Gastrocnemius medialis (tissue), 4 donors: ENCODE measurements at regions not wholly inside any gene's neighbourhood (a gene's known extent, or its start where the extent isn't known, plus 50 kb on each side); places are given as distances from the start of the nearest gene placed in this dataset.

ENCODE experiments used
- ATAC-seq, 2 donors: fragments of 150-250 bp; one replicate each; pipeline ENCODE4 v1.9.1; 2016
- DNase-seq, 2 donors: peaks; one replicate each; pipeline ENCODE4 v3.0.0-alpha.2; 2019
- H3K27ac ChIP-seq, 4 donors: fragments of 200-600 bp; sonication (generic); 1 replicate in 1 of 4; 2 replicates in 3 of 4; pipeline ENCODE4 v1.5.1; 2016 to 2018; ENCODE audit warnings: mild to moderate bottlenecking in 2 of 4, moderate library complexity in 1 of 4
- H3K27me3 ChIP-seq, 3 donors: fragments of 200-600 bp; sonication (generic) in 2 of 3; 1 replicate in 1 of 3; 2 replicates in 2 of 3; pipeline versions ENCODE4 v1.5.1 to v1.6.0; 2016 to 2019; ENCODE audit warnings: mild to moderate bottlenecking in 1 of 3, moderate library complexity in 1 of 3
- H3K36me3 ChIP-seq, 2 donors: fragments of 200-600 bp; sonication (generic) in 1 of 2; one replicate each; pipeline ENCODE4 v1.5.1; 2017 to 2018
- H3K4me1 ChIP-seq, 2 donors: fragments of 200-600 bp; sonication (generic) in 1 of 2; one replicate each; pipeline ENCODE4 v1.5.1; 2016 to 2017; ENCODE audit warnings: mild to moderate bottlenecking in 2 of 2
- H3K4me3 ChIP-seq, 4 donors: fragments of 200-600 bp; sonication (generic) in 3 of 4; 1 replicate in 1 of 4; 2 replicates in 3 of 4; pipeline ENCODE4 v1.5.1; 2016 to 2019; ENCODE audit warnings: mild to moderate bottlenecking in 2 of 4
- H3K9me3 ChIP-seq, 3 donors: fragments of 200-600 bp; sonication (generic) in 2 of 3; 1 replicate in 1 of 3; 2 replicates in 2 of 3; pipeline ENCODE4 v1.5.1; 2016 to 2019
- POLR2A ChIP-seq, 2 donors: fragments of 450-650 bp; IDR thresholded peaks; one replicate each; pipeline ENCODE4 v1.6.1; 2017; ENCODE audit warnings: antibody characterized with exemption in 2 of 2, mild to moderate bottlenecking in 2 of 2, moderate library complexity in 2 of 2
- in situ Hi-C, 4 donors: fragments of 200-750 bp; cut with MboI; loops; one replicate each; pipeline versions ENCODE4 v1.15.0 to v1.8.0; 2017; ENCODE audit warnings: low sequenced_read_pairs in 4 of 4
- intact Hi-C: fragments of 100-400 bp; cut with DNase I; formaldehyde crosslinking; loops from one replicate; pipeline ENCODE4 v1.15.1; 2023; ENCODE audit warnings: low total_unique reads
- TF ChIP-seq, protein P1 (sequence below), 5 experiments: fragments of 450-650 bp in 3 of 5; fragments of 200-600 bp in 2 of 5; sonication (generic) in 2 of 5; IDR thresholded peaks in 4 of 5; conservative IDR thresholded peaks in 1 of 5; 1 replicate in 4 of 5; 2 replicates in 1 of 5; pipeline ENCODE4 v1.5.1; 2016 to 2019; ENCODE audit warnings: antibody characterized with exemption in 5 of 5, mild to moderate bottlenecking in 3 of 5, moderate library complexity in 3 of 5

DNA sequence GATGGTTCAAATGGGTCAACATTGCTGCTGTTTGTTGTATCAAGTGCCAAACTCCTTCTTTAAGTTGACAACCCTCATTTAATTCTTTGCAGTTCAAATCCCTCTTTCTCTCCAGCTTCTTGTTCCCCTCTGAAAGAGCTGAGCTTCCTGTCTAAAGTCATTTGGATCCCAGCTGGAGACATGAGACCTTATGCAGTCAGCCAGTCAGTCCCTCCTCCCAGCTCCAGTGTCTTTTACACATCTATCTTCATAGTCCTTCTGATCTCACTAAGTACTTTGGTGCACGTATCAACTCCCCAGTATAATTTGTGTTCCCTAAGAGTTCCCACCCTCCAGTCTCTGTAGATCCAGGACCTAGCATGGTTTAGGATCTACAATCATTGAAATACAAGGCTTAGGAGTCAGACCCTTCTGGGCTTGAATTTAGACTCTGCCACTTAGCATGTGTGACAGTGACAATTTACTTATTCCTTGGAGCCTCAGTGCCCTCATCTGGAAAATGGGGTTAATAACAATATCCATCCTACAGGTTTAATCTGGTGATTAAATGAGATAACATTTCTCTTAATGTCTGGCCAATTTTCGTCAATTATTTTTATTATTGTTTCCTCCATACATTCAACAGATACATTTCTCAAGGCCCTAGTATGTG is 102.8 kb upstream of the SEMA6D start:
- intact Hi-C loops = no loop called here

GRCh38 chr15:47616876-47617275 is 100.4 kb upstream of the SEMA6D start:
- DNase-seq (no peak), ATAC-seq (no peak)
- Histone ChIP-seq H3K27ac (no peak overlapping the region), H3K36me3 (no peaks in the 10 kb centered on the region), H3K4me1 (no peaks in the 10 kb centered on the region), H3K4me3 (no peak overlapping the region), H3K9me3 (no peaks in the 10 kb centered on the region), H3K27me3 (no peaks in the 10 kb centered on the region)
- intact Hi-C loops = no loop called here
- in situ Hi-C loops = no loop called here
- no peak for TF ChIP-seq POLR2A (IDR thresholded peaks at IDR 0.05)
- TF ChIP-seq, protein P1, sequence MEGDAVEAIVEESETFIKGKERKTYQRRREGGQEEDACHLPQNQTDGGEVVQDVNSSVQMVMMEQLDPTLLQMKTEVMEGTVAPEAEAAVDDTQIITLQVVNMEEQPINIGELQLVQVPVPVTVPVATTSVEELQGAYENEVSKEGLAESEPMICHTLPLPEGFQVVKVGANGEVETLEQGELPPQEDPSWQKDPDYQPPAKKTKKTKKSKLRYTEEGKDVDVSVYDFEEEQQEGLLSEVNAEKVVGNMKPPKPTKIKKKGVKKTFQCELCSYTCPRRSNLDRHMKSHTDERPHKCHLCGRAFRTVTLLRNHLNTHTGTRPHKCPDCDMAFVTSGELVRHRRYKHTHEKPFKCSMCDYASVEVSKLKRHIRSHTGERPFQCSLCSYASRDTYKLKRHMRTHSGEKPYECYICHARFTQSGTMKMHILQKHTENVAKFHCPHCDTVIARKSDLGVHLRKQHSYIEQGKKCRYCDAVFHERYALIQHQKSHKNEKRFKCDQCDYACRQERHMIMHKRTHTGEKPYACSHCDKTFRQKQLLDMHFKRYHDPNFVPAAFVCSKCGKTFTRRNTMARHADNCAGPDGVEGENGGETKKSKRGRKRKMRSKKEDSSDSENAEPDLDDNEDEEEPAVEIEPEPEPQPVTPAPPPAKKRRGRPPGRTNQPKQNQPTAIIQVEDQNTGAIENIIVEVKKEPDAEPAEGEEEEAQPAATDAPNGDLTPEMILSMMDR (IDR thresholded peaks at IDR 0.05 in 4 of 5, conservative IDR thresholded peaks at IDR 0.05 in 1 of 5) = no peak

More for the DNA sequence above, 102.8 kb upstream of the SEMA6D start:
- no peaks in the 10 kb centered on the region for H3K4me1 ChIP-seq
- H3K4me3 ChIP-seq = no peak overlapping the region
- ATAC-seq = no peak
- in situ Hi-C loops = no loop called here
- TF ChIP-seq POLR2A (IDR thresholded peaks at IDR 0.05) = no peak
- TF ChIP-seq, protein P1 (IDR thresholded peaks at IDR 0.05 in 4 of 5, conservative IDR thresholded peaks at IDR 0.05 in 1 of 5) = no peak
- no peaks in the 10 kb centered on the region for H3K27me3 ChIP-seq
- no peaks in the 10 kb centered on the region for H3K9me3 ChIP-seq
- H3K36me3 ChIP-seq = no peaks in the 10 kb centered on the region
- DNase-seq = no peak
- no peak overlapping the region for H3K27ac ChIP-seq

DNA sequence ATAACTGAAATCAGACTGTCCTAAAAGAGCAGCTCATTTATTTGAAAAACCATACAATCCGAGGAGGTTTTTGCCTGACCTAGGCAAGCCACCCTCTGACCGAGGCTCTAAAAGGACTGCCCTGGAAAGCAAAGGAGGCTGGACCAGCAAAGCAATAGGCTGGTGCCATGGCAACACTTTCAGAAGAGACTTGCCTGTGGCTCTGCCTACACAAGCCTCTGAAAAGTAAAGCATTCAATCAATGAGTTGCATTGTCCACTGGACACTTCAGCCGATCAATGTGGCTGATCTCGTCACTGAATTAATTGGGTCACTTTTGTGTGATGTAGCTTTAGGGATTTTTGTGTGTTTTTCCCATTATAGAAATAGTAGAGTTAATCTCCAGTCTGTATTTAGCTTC is 99.1 kb upstream of the SEMA6D start:
- Histone ChIP-seq H3K4me3 (no peak overlapping the region), H3K27me3 (no peaks in the 10 kb centered on the region), H3K27ac (no peak overlapping the region), H3K9me3 (no peaks in the 10 kb centered on the region), H3K36me3 (no peaks in the 10 kb centered on the region), H3K4me1 (no peaks in the 10 kb centered on the region)
- in situ Hi-C loops (no loop called here), intact Hi-C loops (no loop called here)
- DNase-seq (no peak), ATAC-seq (no peak)
- no peak for TF ChIP-seq POLR2A (IDR thresholded peaks at IDR 0.05)
- TF ChIP-seq, protein P1 (IDR thresholded peaks at IDR 0.05 in 4 of 5, conservative IDR thresholded peaks at IDR 0.05 in 1 of 5) = no peak

- Histone ChIP-seq H3K9me3 (no peaks in the 10 kb centered on the region), H3K27ac (no peak overlapping the region), H3K4me1 (no peaks in the 10 kb centered on the region), H3K4me3 (no peak overlapping the region), H3K36me3 (no peaks in the 10 kb centered on the region), H3K27me3 (no peaks in the 10 kb centered on the region)
- in situ Hi-C loops (no loop called here), intact Hi-C loops (no loop called here)
- no peak for ATAC-seq
- TF ChIP-seq, protein P1 (IDR thresholded peaks at IDR 0.05 in 4 of 5, conservative IDR thresholded peaks at IDR 0.05 in 1 of 5) = no peak
- TF ChIP-seq POLR2A (IDR thresholded peaks at IDR 0.05) = no peak
- no peak for DNase-seq
Observed at GRCh38 chr15:47620960-47621681, 96.2 kb upstream of the SEMA6D start.
